Ovary (tissue), 3 donors: ENCODE measurements at regions not wholly inside any gene's neighbourhood (a gene's known extent, or its start where the extent isn't known, plus 50 kb on each side); places are given as distances from the start of the nearest gene placed in this dataset.

Source experiments
- CTCF ChIP-seq, 3 donors: fragments of 450-650 bp in 2 of 3; fragments of 200-600 bp in 1 of 3; IDR thresholded peaks; one replicate each; pipeline versions ENCODE4 v1.5.1 to v1.8.0; 2016 to 2022; ENCODE audit warnings: antibody characterized with exemption in 3 of 3, mild to moderate bottlenecking in 1 of 3
- EP300 ChIP-seq: sonication (generic); formaldehyde crosslinking; IDR thresholded peaks from one replicate; pipeline ENCODE4 v1.6.1; 2017; ENCODE audit warnings: antibody characterized with exemption
- POLR2A ChIP-seq: fragments of 450-650 bp; IDR thresholded peaks from one replicate; pipeline ENCODE4 v1.6.1; 2017; ENCODE audit warnings: antibody characterized with exemption, mild to moderate bottlenecking, moderate library complexity
- donor health status: DM: no; HTN: no; CAD: no.

GRCh38 chr9:75532233-75533050 is 358.0 kb upstream of the PCSK5 start:
- TF ChIP-seq CTCF (IDR thresholded peaks at IDR 0.05) (no peak), EP300 (no peak), POLR2A (no peak)
